ENCODE measurements at regions not wholly inside any gene's neighbourhood (a gene's known extent, or its start where the extent isn't known, plus 50 kb on each side); places are given as distances from the start of the nearest gene placed in this dataset.
A peak's percentile ranks its signal among the peaks of the same experiment; 100 is the strongest.
"Not testable (repeated sequence)": the region's sequence is repeated elsewhere in the genome, so short reads cannot be mapped to it uniquely, and the experiment has no call there.

- DNase-seq: no peak
Measured at GRCh38 chr3:157920822-157921700, 185.2 kb downstream of the SHOX2 start.

GRCh38 chr3:157919319-157919887 is 186.8 kb downstream of the SHOX2 start:
- no peak for DNase-seq

- DNase-seq: no peak
Measured at GRCh38 chr3:157918402-157918801, 187.8 kb downstream of the SHOX2 start.

- DNase-seq: no peak
Measured at GRCh38 chr3:157916672-157917071, 189.5 kb downstream of the SHOX2 start.

- no peak for DNase-seq
Measured at GRCh38 chr3:157914882-157915281, 191.3 kb downstream of the SHOX2 start.

- no peak for DNase-seq
Measured at GRCh38 chr3:157913741-157914150, 192.5 kb downstream of the SHOX2 start.

- no peak for DNase-seq
Measured at GRCh38 chr3:157912514-157913451, 193.4 kb downstream of the SHOX2 start.

GRCh38 chr3:157906627-157907026 is 199.6 kb downstream of the SHOX2 start:
- DNase-seq: no peak

- DNase-seq: no peak
Measured at GRCh38 chr3:157905885-157906284, 200.3 kb downstream of the SHOX2 start.

GRCh38 chr3:157902680-157903079 is 203.5 kb downstream of the SHOX2 start:
- not testable (repeated sequence) for DNase-seq

- no peak for DNase-seq
Measured at GRCh38 chr3:157888040-157888439, 218.2 kb downstream of the SHOX2 start.

GRCh38 chr3:157876556-157876955 is 229.7 kb downstream of the SHOX2 start:
- no peak for DNase-seq

GRCh38 chr3:157872902-157873301 is 233.3 kb downstream of the SHOX2 start:
- DNase-seq: no peak

GRCh38 chr3:157871838-157872460 is 234.3 kb downstream of the SHOX2 start:
- no peak for DNase-seq

- DNase-seq: no peak
Measured at GRCh38 chr3:157871248-157871647, 235.0 kb downstream of the SHOX2 start.

GRCh38 chr3:157868946-157869345 is 237.3 kb downstream of the SHOX2 start:
- no peak for DNase-seq

- DNase-seq: no peak
Measured at GRCh38 chr3:157868196-157868595, 238.0 kb downstream of the SHOX2 start.

GRCh38 chr3:157865352-157866000 is 240.7 kb downstream of the SHOX2 start:
- DNase-seq: peak; percentile 1

- no peak for DNase-seq
Measured at GRCh38 chr3:157861076-157861765, 245.0 kb downstream of the SHOX2 start.

- DNase-seq: no peak
Measured at GRCh38 chr3:157859541-157859940, 246.7 kb downstream of the SHOX2 start.

- DNase-seq: no peak
Measured at GRCh38 chr3:157858821-157859220, 247.4 kb downstream of the SHOX2 start.

- no peak for DNase-seq
Measured at GRCh38 chr3:157857440-157857839, 248.8 kb downstream of the SHOX2 start.
